HG02642 (cell line): ENCODE measurements at regions not wholly inside any gene's neighbourhood (a gene's known extent, or its start where the extent isn't known, plus 50 kb on each side); places are given as distances from the start of the nearest gene placed in this dataset.
"Not testable (repeated sequence)": the region's sequence is repeated elsewhere in the genome, so short reads cannot be mapped to it uniquely, and the experiment has no call there.

Experiments used
- ATAC-seq: cut with Tn5 transposase; IDR thresholded peaks from one replicate; pipeline ENCODE4 v1.9.1; 2021; ENCODE audit warnings: mild to moderate bottlenecking; ENCODE audit not compliant: unreplicated experiment, poor library complexity

- ATAC-seq, result no peak
Observed at GRCh38 chr13:50422181-50423148, 407.2 kb downstream of the KCNRG start.

- no peak for ATAC-seq
Observed at GRCh38 chr13:50424993-50425392, 409.7 kb downstream of the KCNRG start.

GRCh38 chr13:50425772-50426171 is 410.5 kb downstream of the KCNRG start:
- no peak for ATAC-seq

- ATAC-seq, result no peak
Observed at GRCh38 chr13:50426927-50427326, 411.7 kb downstream of the KCNRG start.

- not testable (repeated sequence) for ATAC-seq
Observed at GRCh38 chr13:50427511-50427910, 412.3 kb downstream of the KCNRG start.

GRCh38 chr13:50428183-50428877 is 413.1 kb downstream of the KCNRG start:
- ATAC-seq, result no peak

- no peak for ATAC-seq
Observed at GRCh38 chr13:50435011-50435410, 408.5 kb downstream of the DLEU7 start.

GRCh38 chr13:50437252-50437651 is 406.2 kb downstream of the DLEU7 start:
- ATAC-seq, result no peak

- ATAC-seq, result no peak
Observed at GRCh38 chr13:50438351-50438750, 405.1 kb downstream of the DLEU7 start.

- no peak for ATAC-seq
Observed at GRCh38 chr13:50441130-50441529, 402.4 kb downstream of the DLEU7 start.

GRCh38 chr13:50444726-50445125 is 398.8 kb downstream of the DLEU7 start:
- ATAC-seq, result no peak

- ATAC-seq, result no peak
Observed at GRCh38 chr13:50446611-50447010, 396.9 kb downstream of the DLEU7 start.

- no peak for ATAC-seq
Observed at GRCh38 chr13:50448535-50448998, 394.9 kb downstream of the DLEU7 start.

- no peak for ATAC-seq
Observed at GRCh38 chr13:50449465-50449864, 394.0 kb downstream of the DLEU7 start.

- no peak for ATAC-seq
Observed at GRCh38 chr13:50450279-50450678, 393.2 kb downstream of the DLEU7 start.

- ATAC-seq, result no peak
Observed at GRCh38 chr13:50451609-50452008, 391.9 kb downstream of the DLEU7 start.

GRCh38 chr13:50452028-50452427 is 391.5 kb downstream of the DLEU7 start:
- no peak for ATAC-seq

- ATAC-seq, result no peak
Observed at GRCh38 chr13:50452756-50453155, 390.7 kb downstream of the DLEU7 start.

- no peak for ATAC-seq
Observed at GRCh38 chr13:50453188-50453587, 390.3 kb downstream of the DLEU7 start.

- ATAC-seq, result no peak
Observed at GRCh38 chr13:50456111-50456510, 387.4 kb downstream of the DLEU7 start.
